GM23248 (cell line): ENCODE measurements at regions not wholly inside any gene's neighbourhood (a gene's known extent, or its start where the extent isn't known, plus 50 kb on each side); places are given as distances from the start of the nearest gene placed in this dataset.

Experiments
- DNase-seq: peaks from one replicate; pipeline ENCODE4 v3.0.0-alpha.2; 2015
- H2AFZ ChIP-seq: fragments of 200-600 bp; sonication (generic); 2 replicates; pipeline ENCODE4 v1.6.1; 2016; ENCODE audit warnings: antibody characterized with exemption
- H3F3A ChIP-seq: fragments of 200-600 bp; sonication (generic); 2 replicates; pipeline ENCODE4 v1.6.1; 2016; ENCODE audit warnings: mild to moderate bottlenecking, antibody characterized with exemption, mixed run types; ENCODE audit not compliant: insufficient read depth
- H3K27ac ChIP-seq: fragments of 200-600 bp; sonication (generic); 2 replicates; pipeline ENCODE4 v1.5.1; 2016; ENCODE audit warnings: mild to moderate bottlenecking
- H3K27me3 ChIP-seq: fragments of 200-600 bp; sonication (generic); replicated peaks from 2 replicates; pipeline ENCODE4 v1.6.1; 2016; ENCODE audit warnings: mild to moderate bottlenecking; ENCODE audit not compliant: insufficient read depth
- H3K36me3 ChIP-seq: fragments of 200-600 bp; sonication (generic); 2 replicates; pipeline ENCODE4 v1.6.1; 2016; ENCODE audit warnings: low read depth, mild to moderate bottlenecking
- H3K4me1 ChIP-seq: fragments of 200-600 bp; sonication (generic); 2 replicates; pipeline ENCODE4 v1.6.1; 2016; ENCODE audit warnings: mild to moderate bottlenecking; ENCODE audit not compliant: insufficient read depth
- H3K4me2 ChIP-seq: fragments of 200-600 bp; sonication (generic); one replicate; pipeline ENCODE4 v1.6.1; 2016; ENCODE audit warnings: mild to moderate bottlenecking; ENCODE audit not compliant: unreplicated experiment
- H3K4me3 ChIP-seq: fragments of 200-600 bp; sonication (generic); 2 replicates; pipeline ENCODE4 v1.5.1; 2016; ENCODE audit warnings: mild to moderate bottlenecking
- H3K79me2 ChIP-seq: fragments of 200-600 bp; sonication (generic); 2 replicates; pipeline ENCODE4 v1.6.1; 2016; ENCODE audit warnings: mild to moderate bottlenecking; ENCODE audit not compliant: insufficient read depth
- H3K9ac ChIP-seq: fragments of 200-600 bp; sonication (generic); 2 replicates; pipeline ENCODE4 v1.6.1; 2016; ENCODE audit warnings: mild to moderate bottlenecking
- H3K9me2 ChIP-seq: fragments of 200-600 bp; sonication (generic); 2 replicates; pipeline ENCODE4 v1.6.1; 2016; ENCODE audit warnings: mixed run types, mild to moderate bottlenecking, moderate library complexity; ENCODE audit not compliant: insufficient read depth
- H3K9me3 ChIP-seq: fragments of 200-600 bp; sonication (generic); one replicate; pipeline ENCODE4 v1.6.1; 2017; ENCODE audit warnings: low read depth
- H4K20me1 ChIP-seq: fragments of 200-600 bp; sonication (generic); 2 replicates; pipeline ENCODE4 v1.6.0; 2016; ENCODE audit not compliant: insufficient read depth
- EZH2 ChIP-seq: fragments of 200-600 bp; sonication (generic); IDR thresholded peaks from 2 replicates; pipeline ENCODE4 v1.6.1; 2018; ENCODE audit warnings: antibody characterized with exemption, mild to moderate bottlenecking; ENCODE audit not compliant: insufficient read depth, poor library complexity, severe bottlenecking
- EZH2phosphoT487 ChIP-seq: fragments of 200-600 bp; sonication (generic); IDR thresholded peaks from 2 replicates; pipeline ENCODE4 v1.6.1; 2018; ENCODE audit warnings: antibody characterized with exemption, moderate library complexity, mild to moderate bottlenecking, low read depth; ENCODE audit not compliant: insufficient read depth
- WGBS, 2 experiments: methylation state at CpG; one replicate each; pipeline ENCODE4 v1.1.6; 2015 to 2017; ENCODE audit warnings: low lambda C conversion rate in 2 of 2, low coverage in 1 of 2; ENCODE audit errors: missing lambda C conversion rate in 2 of 2; 5-methylcytosine and 5-hydroxymethylcytosine counted together
- in situ Hi-C: fragments of 300-500 bp; cut with MboI; formaldehyde crosslinking; loops from 2 replicates; pipeline ENCODE4 v1.15.0; 2020

DNA sequence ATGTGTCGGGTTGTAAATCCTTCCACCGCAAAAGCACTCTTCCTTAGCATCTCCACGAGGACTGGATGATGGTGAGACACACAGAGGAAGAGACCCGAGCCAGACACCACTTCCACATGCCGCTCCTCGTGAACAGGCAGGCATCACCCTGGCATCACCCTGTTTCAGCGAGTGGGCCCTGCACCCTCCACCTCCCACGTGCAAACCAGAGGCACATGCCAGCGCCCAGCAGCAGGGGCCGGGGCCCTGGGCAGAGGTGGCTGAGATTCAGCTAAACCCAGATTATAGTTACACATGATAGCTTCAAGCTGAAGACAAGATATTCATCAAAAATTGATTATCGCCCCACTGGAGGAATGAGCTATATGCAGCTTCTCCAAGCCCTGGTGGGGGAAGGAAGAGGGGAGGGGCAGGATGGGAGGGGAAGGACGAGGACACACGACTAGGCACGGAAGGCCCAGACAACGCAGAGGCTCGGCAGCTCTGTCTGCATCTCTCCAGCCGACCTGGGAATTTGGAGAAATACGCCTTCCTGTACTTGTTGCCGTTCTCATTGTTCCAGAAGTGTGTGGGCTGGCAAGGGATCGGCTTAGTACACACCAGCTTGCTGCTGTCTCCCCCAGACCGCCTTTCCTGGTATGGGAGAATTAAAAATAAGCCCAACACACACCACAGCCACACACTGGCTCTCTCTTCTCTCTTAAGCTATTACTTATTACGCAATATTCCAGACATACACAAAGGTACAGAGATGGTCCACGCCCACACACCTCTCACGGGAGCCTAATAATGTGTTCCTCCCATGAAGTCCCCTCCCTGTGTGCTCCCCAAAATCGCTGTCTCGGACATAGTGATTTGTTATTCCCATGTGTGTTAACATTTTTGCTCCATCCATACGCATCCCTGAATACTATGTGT is 50.4 kb upstream of the ZNF354A start:
- H3K4me1 ChIP-seq = no peaks in the 10 kb centered on the region
- no peaks in the 10 kb centered on the region for H3K9me2 ChIP-seq
- no peaks in the 10 kb centered on the region for H3K79me2 ChIP-seq
- DNase-seq = no peak
- WGBS, 2 experiments = 27 to 31% methylated on average over 26 to 27 of the region's 27 CpGs
- H2AFZ ChIP-seq = no peak overlapping the region
- no peaks in the 10 kb centered on the region for H4K20me1 ChIP-seq
- no peak overlapping the region for H3K4me3 ChIP-seq
- H3K4me2 ChIP-seq = no peak overlapping the region
- TF ChIP-seq EZH2 = no peak
- TF ChIP-seq EZH2phosphoT487 = no peak
- no peaks in the 10 kb centered on the region for H3K9me3 ChIP-seq
- no peaks in the 10 kb centered on the region for H3K27me3 ChIP-seq
- no peak overlapping the region for H3K27ac ChIP-seq
- H3K36me3 ChIP-seq = no peaks in the 10 kb centered on the region
- H3K9ac ChIP-seq = no peak overlapping the region
- H3F3A ChIP-seq = no peaks in the 10 kb centered on the region
- in situ Hi-C loops = no loop called here
